T-cell (primary cell): ENCODE measurements at regions not wholly inside any gene's neighbourhood (a gene's known extent, or its start where the extent isn't known, plus 50 kb on each side); places are given as distances from the start of the nearest gene placed in this dataset.

Experiments
- ATAC-seq, 4 experiments: fragments of 200-7000 bp in 3 of 4; fragments of 150-1000 bp in 1 of 4; cut with Tn5 transposase; replicated peaks in 1 of 4; 1 replicate in 3 of 4; 2 replicates in 1 of 4; pipeline ENCODE4 v1.10.0; 2021; ENCODE audit warnings: moderate library complexity in 3 of 4, mild to moderate bottlenecking in 2 of 4, moderate number of reproducible peaks in 1 of 4
- CTCF ChIA-PET, 2 donors: fragments of 300-600 bp; sonication (Branson Sonifier 250); formaldehyde crosslinking; loops; one replicate each; lab custom pipeline; 2022; ENCODE audit warnings: antibody characterized with exemption in 2 of 2; lab: Charles Lee
- POLR2A ChIA-PET, 2 donors: fragments of 300-600 bp; sonication (Branson Sonifier 250); formaldehyde crosslinking; loops; one replicate each; lab custom pipeline; 2022; ENCODE audit warnings: antibody characterized with exemption in 2 of 2; lab: Charles Lee
- DNase-seq, 35 experiments: peaks; one replicate each; pipeline versions ENCODE4 v3.0.0 to v3.0.0-alpha.2; 2013 to 2023
- H3K27ac ChIP-seq: one replicate; pipeline ENCODE4 v1.5.1; 2013; ENCODE audit warnings: low read length
- H3K27me3 ChIP-seq, 2 experiments: replicated peaks in 1 of 2; 1 replicate in 1 of 2; 2 replicates in 1 of 2; pipeline versions ENCODE4 v1.6.1 to v1.7.0; 2013; ENCODE audit warnings: low read length in 1 of 2, mixed read lengths in 1 of 2; ENCODE audit not compliant: control insufficient read depth in 2 of 2, insufficient read depth in 2 of 2; ENCODE audit errors: extremely low read depth in 1 of 2
- H3K36me3 ChIP-seq, 2 donors: 1 replicate in 1 of 2; 2 replicates in 1 of 2; pipeline versions ENCODE4 v1.6.1 to v1.7.0; 2013; ENCODE audit warnings: low read length in 1 of 2; ENCODE audit not compliant: control insufficient read depth in 2 of 2, insufficient read depth in 1 of 2; ENCODE audit errors: extremely low read depth in 1 of 2
- H3K4me1 ChIP-seq, 2 experiments: 1 replicate in 1 of 2; 2 replicates in 1 of 2; pipeline versions ENCODE4 v1.6.1 to v1.7.0; 2013; ENCODE audit warnings: low read length in 2 of 2, mixed read lengths in 1 of 2; ENCODE audit not compliant: insufficient read depth in 2 of 2, control insufficient read depth in 1 of 2; ENCODE audit errors: extremely low read depth in 1 of 2
- H3K4me3 ChIP-seq, 2 donors: 1 replicate in 1 of 2; 2 replicates in 1 of 2; pipeline versions ENCODE4 v1.5.1 to v1.7.0; 2013; ENCODE audit warnings: mild to moderate bottlenecking in 2 of 2, low read length in 1 of 2, moderate library complexity in 1 of 2; ENCODE audit not compliant: control insufficient read depth in 1 of 2; ENCODE audit errors: extremely low read depth in 1 of 2
- H3K9me3 ChIP-seq: 2 replicates; pipeline ENCODE4 v1.7.0; 2013
- H3K27ac Mint-ChIP-seq, 2 donors: one replicate each; pipeline ENCODE4 v1.8.0; 2020 to 2021; ENCODE audit warnings: mild to moderate bottlenecking in 2 of 2, mixed read lengths in 2 of 2
- H3K27me3 Mint-ChIP-seq, 2 donors: one replicate each; pipeline ENCODE4 v1.8.0; 2021 to 2022; ENCODE audit warnings: mixed read lengths in 2 of 2
- H3K36me3 Mint-ChIP-seq: one replicate; pipeline ENCODE4 v1.8.0; 2021; ENCODE audit warnings: mixed read lengths
- H3K4me1 Mint-ChIP-seq, 3 donors: one replicate each; pipeline ENCODE4 v1.8.0; 2020 to 2022; ENCODE audit warnings: mixed read lengths in 3 of 3, mild to moderate bottlenecking in 1 of 3
- H3K4me3 Mint-ChIP-seq, 3 donors: one replicate each; pipeline ENCODE4 v1.8.0; 2020 to 2022; ENCODE audit warnings: mild to moderate bottlenecking in 3 of 3, mixed read lengths in 3 of 3, moderate library complexity in 3 of 3
- H3K9me3 Mint-ChIP-seq, 3 donors: one replicate each; pipeline ENCODE4 v1.8.0; 2020 to 2022; ENCODE audit warnings: mixed read lengths in 3 of 3
- WGBS: methylation state at CpG from one replicate; pipeline ENCODE4 v1.1.5; 2013; ENCODE audit warnings: missing lambda C conversion rate; ENCODE audit not compliant: insufficient coverage; 5-methylcytosine and 5-hydroxymethylcytosine counted together

GRCh38 chr13:108463340-108463739, 166.1 kb upstream of the MYO16 start:
- Histone ChIP-seq H3K9me3 (no peaks in the 10 kb centered on the region), H3K27ac (no peak overlapping the region), H3K27me3 (no peaks in the 10 kb centered on the region), H3K36me3 (no peaks in the 10 kb centered on the region), H3K4me3 (no peak overlapping the region), H3K4me1 (no peaks in the 10 kb centered on the region)
- CTCF ChIA-PET: no interaction called here
- peak in 2 of 4 experiments; percentile 46 to 56 for ATAC-seq
- no peaks in the 10 kb centered on the region for H3K36me3 Mint-ChIP-seq
- no CpG with 5 or more reads among the region's 3 CpGs for WGBS
- H3K9me3 Mint-ChIP-seq: no peaks in the 10 kb centered on the region
- H3K27ac Mint-ChIP-seq: no peak overlapping the region
- DNase-seq: peak in 1 of 35 experiments; percentile 1
- H3K4me1 Mint-ChIP-seq: peaks cover 0 to 2% (median 2%) of the 10 kb centered on the region in 3 donors
- POLR2A ChIA-PET: no interaction called here
- H3K4me3 Mint-ChIP-seq: no peak overlapping the region
- peaks cover 0 to 4% of the 10 kb centered on the region in 2 donors for H3K27me3 Mint-ChIP-seq

GRCh38 chr13:108470921-108471320, 158.5 kb upstream of the MYO16 start:
- Histone ChIP-seq H3K27me3 (no peaks in the 10 kb centered on the region), H3K9me3 (no peaks in the 10 kb centered on the region), H3K4me3 (no peak overlapping the region), H3K4me1 (no peaks in the 10 kb centered on the region), H3K36me3 (no peaks in the 10 kb centered on the region), H3K27ac (no peak overlapping the region)
- Mint-ChIP-seq H3K9me3 (no peaks in the 10 kb centered on the region), H3K27me3 (peaks cover 0 to 13% of the 10 kb centered on the region in 2 donors), H3K4me1 (peaks cover 5 to 8% (median 7%) of the 10 kb centered on the region in 3 donors), H3K27ac (no peak overlapping the region), H3K36me3 (no peaks in the 10 kb centered on the region), H3K4me3 (no peak overlapping the region)
- ATAC-seq: no peak
- ChIA-PET POLR2A (no interaction called here), CTCF (interaction anchor here in 1 of 2 donors (0.6 kb wide), 1 partner anchor 98 kb away, joined by 4 read pairs; no protein-coding TSS in a partner anchor)
- DNase-seq: no peak
- no CpG with 5 or more reads among the region's 5 CpGs for WGBS

- DNase-seq (no peak), ATAC-seq (no peak)
- Histone ChIP-seq H3K27me3 (no peaks in the 10 kb centered on the region), H3K27ac (no peak overlapping the region), H3K4me1 (no peaks in the 10 kb centered on the region), H3K36me3 (no peaks in the 10 kb centered on the region), H3K9me3 (no peaks in the 10 kb centered on the region), H3K4me3 (no peak overlapping the region)
- Mint-ChIP-seq H3K4me1 (peaks cover 4 to 7% (median 4%) of the 10 kb centered on the region in 3 donors), H3K36me3 (no peaks in the 10 kb centered on the region), H3K27ac (no peak overlapping the region), H3K4me3 (no peak overlapping the region), H3K9me3 (no peaks in the 10 kb centered on the region), H3K27me3 (peaks cover 0 to 13% of the 10 kb centered on the region in 2 donors)
- POLR2A ChIA-PET: no interaction called here
- WGBS: 86% methylated on average over 1 of the region's 2 CpGs
- CTCF ChIA-PET: no interaction called here
These were observed 154.2 kb upstream of the MYO16 start for GRCh38 chr13:108475181-108475580.

DNA sequence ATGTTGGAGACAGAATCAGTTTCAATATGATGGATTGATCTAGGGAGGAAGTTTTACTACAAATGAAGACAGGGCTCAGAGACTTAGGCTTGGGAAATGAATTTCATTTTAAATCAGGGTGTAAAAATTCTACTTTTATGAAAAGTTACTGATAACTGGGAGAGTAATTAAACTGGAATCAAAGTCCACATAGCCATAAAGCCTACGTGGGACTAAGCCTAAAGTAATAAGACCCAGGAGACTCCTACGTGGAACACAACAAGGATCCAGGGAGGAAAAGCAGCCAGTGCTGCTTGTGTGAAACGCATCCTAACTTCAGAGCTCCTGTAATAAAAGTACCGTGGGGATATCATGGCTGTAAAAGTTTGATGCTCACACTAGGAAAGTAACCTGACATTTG, 152.0 kb upstream of the MYO16 start:
- peaks cover 0 to 6% of the 10 kb centered on the region in 2 donors for H3K27me3 Mint-ChIP-seq
- Histone ChIP-seq H3K9me3 (no peaks in the 10 kb centered on the region), H3K27me3 (no peaks in the 10 kb centered on the region), H3K4me1 (no peaks in the 10 kb centered on the region), H3K4me3 (no peak overlapping the region), H3K36me3 (no peaks in the 10 kb centered on the region), H3K27ac (no peak overlapping the region)
- H3K36me3 Mint-ChIP-seq: no peaks in the 10 kb centered on the region
- no peaks in the 10 kb centered on the region for H3K4me1 Mint-ChIP-seq
- ATAC-seq (no peak), DNase-seq (no peak)
- ChIA-PET POLR2A (interaction anchor here in 1 of 2 donors (0.6 kb wide), 1 partner anchor 1181 kb away, joined by 4 read pairs; no protein-coding TSS in a partner anchor), CTCF (interaction anchor here in 1 of 2 donors (0.6 kb wide), 1 partner anchor 33 kb away, joined by 3 read pairs; no protein-coding TSS in a partner anchor)
- H3K4me3 Mint-ChIP-seq: no peak overlapping the region
- WGBS: 50% methylated on average over 1 of the region's 4 CpGs
- no peaks in the 10 kb centered on the region for H3K9me3 Mint-ChIP-seq
- H3K27ac Mint-ChIP-seq: no peak overlapping the region

DNA sequence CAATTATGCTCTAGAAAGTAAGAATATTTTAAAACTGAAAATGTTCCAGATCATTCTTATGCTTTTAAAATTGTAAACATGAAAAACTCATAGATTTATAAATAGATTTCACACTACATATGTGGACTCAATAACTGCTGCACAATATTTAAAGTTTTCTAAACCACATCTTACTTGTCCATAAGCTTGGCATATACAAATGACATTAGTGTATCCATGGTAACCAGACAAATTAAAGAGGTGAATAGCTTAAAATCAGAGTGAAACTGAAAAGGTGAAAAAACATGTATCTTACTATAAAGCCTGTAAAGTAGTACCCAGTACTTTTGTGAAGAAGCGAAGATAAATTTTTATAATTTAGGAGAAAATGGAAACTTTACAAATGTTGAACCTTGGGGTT, 151.2 kb upstream of the MYO16 start:
- no CpG with 5 or more reads among the region's 1 CpG for WGBS
- Mint-ChIP-seq H3K9me3 (no peaks in the 10 kb centered on the region), H3K27me3 (no peaks in the 10 kb centered on the region), H3K4me1 (no peaks in the 10 kb centered on the region), H3K27ac (no peak overlapping the region), H3K36me3 (no peaks in the 10 kb centered on the region), H3K4me3 (no peak overlapping the region)
- Histone ChIP-seq H3K27ac (no peak overlapping the region), H3K4me1 (no peaks in the 10 kb centered on the region), H3K4me3 (no peak overlapping the region), H3K36me3 (no peaks in the 10 kb centered on the region), H3K9me3 (no peaks in the 10 kb centered on the region), H3K27me3 (no peaks in the 10 kb centered on the region)
- DNase-seq (no peak), ATAC-seq (no peak)
- ChIA-PET CTCF (no interaction called here), POLR2A (no interaction called here)

- Histone ChIP-seq H3K9me3 (no peaks in the 10 kb centered on the region), H3K27ac (no peak overlapping the region), H3K36me3 (no peaks in the 10 kb centered on the region), H3K4me3 (no peak overlapping the region), H3K4me1 (no peaks in the 10 kb centered on the region), H3K27me3 (peaks cover 0 to 3% of the 10 kb centered on the region in 2 experiments)
- Mint-ChIP-seq H3K36me3 (no peaks in the 10 kb centered on the region), H3K27me3 (peaks cover 2 to 18% of the 10 kb centered on the region in 2 donors), H3K27ac (no peak overlapping the region), H3K4me3 (no peak overlapping the region), H3K9me3 (peaks cover 0 to 3% (median 0%) of the 10 kb centered on the region in 3 donors), H3K4me1 (peaks cover 0 to 4% (median 0%) of the 10 kb centered on the region in 3 donors)
- no peak for DNase-seq
- WGBS: 67% methylated on average over 1 of the region's 1 CpG
- CTCF ChIA-PET: no interaction called here
- POLR2A ChIA-PET: no interaction called here
- ATAC-seq: no peak
These were observed 145.4 kb upstream of the MYO16 start for GRCh38 chr13:108483981-108484380.

GRCh38 chr13:108486096-108486495, 143.3 kb upstream of the MYO16 start:
- no peak overlapping the region for H3K27ac Mint-ChIP-seq
- Histone ChIP-seq H3K27ac (no peak overlapping the region), H3K4me1 (no peaks in the 10 kb centered on the region), H3K4me3 (no peak overlapping the region), H3K27me3 (peaks cover 0 to 3% of the 10 kb centered on the region in 2 experiments), H3K9me3 (no peaks in the 10 kb centered on the region), H3K36me3 (no peaks in the 10 kb centered on the region)
- ChIA-PET CTCF (no interaction called here), POLR2A (no interaction called here)
- peaks cover 3 to 10% (median 7%) of the 10 kb centered on the region in 3 donors for H3K9me3 Mint-ChIP-seq
- H3K4me1 Mint-ChIP-seq: peaks cover 0 to 4% (median 0%) of the 10 kb centered on the region in 3 donors
- no peak for DNase-seq
- no peak overlapping the region for H3K4me3 Mint-ChIP-seq
- no peak for ATAC-seq
- peaks cover 2 to 25% of the 10 kb centered on the region in 2 donors for H3K27me3 Mint-ChIP-seq
- no peaks in the 10 kb centered on the region for H3K36me3 Mint-ChIP-seq
